ENCODE measurements at regions not wholly inside any gene's neighbourhood (a gene's known extent, or its start where the extent isn't known, plus 50 kb on each side); places are given as distances from the start of the nearest gene placed in this dataset.

GRCh38 chr9:727767-728166 is 113.7 kb upstream of the DMRT1 start:
- H3K36me3 ChIP-seq (ENCODE audit: control insufficient read depth in 2 of 2, insufficient read depth in 2 of 2, low read length in 1 of 2), result no peaks in the 10 kb centered on the region
- intact Hi-C loops (cut with micrococcal nuclease; ENCODE audit: unreplicated experiment) (no loop called here), in situ Hi-C loops (cut with MboI) (no loop called here)
- H3K9ac ChIP-seq (ENCODE audit: control insufficient read depth, insufficient read depth, low read length), result no peak overlapping the region
- RAD21 ChIA-PET (ENCODE audit: unreplicated experiment), result no interaction called here
- no peak for DNase-seq (ENCODE audit: low read depth, low spot score)
- CTCF ChIA-PET, result no interaction called here
- BruUV-seq (replicated peaks), result no TSS peak
- no peaks in the 10 kb centered on the region for H4K20me1 ChIP-seq (ENCODE audit: control insufficient read depth, insufficient read depth)
- H3K79me2 ChIP-seq (ENCODE audit: control insufficient read depth, insufficient read depth, low read length), result no peaks in the 10 kb centered on the region
- no peak for FAIRE-seq
- no peak overlapping the region for H3K27ac ChIP-seq (ENCODE audit: control insufficient read depth, insufficient read depth)
- H3K4me3 ChIP-seq, result no peak overlapping the region
- no peak for ATAC-seq
- no peaks in the 10 kb centered on the region for H3K9me3 ChIP-seq (replicated peaks; ENCODE audit: control insufficient read depth, insufficient read depth, low read length)
- H3K4me2 ChIP-seq (ENCODE audit: control insufficient read depth, insufficient read depth), result no peak overlapping the region
- SMC1A ChIA-PET (ENCODE audit: uncharacterized antibody, unreplicated experiment), result no interaction called here
- H3K4me1 ChIP-seq (ENCODE audit: control insufficient read depth, insufficient read depth, low read length), result no peaks in the 10 kb centered on the region
- TF ChIP-seq TCF3 (IDR thresholded peaks at IDR 0.05; ENCODE audit: borderline replicate concordance, insufficient read depth, low read depth, low read length) (no peak), SMAD5 (IDR thresholded peaks at IDR 0.05; ENCODE audit: low read depth) (no peak), BACH1 (IDR thresholded peaks at IDR 0.05; ENCODE audit: borderline replicate concordance) (no peak), ZNF384 (IDR thresholded peaks at IDR 0.05; ENCODE audit: borderline replicate concordance, low read depth, low read length) (no peak), YY1 (IDR thresholded peaks at IDR 0.05; ENCODE audit: low read depth, low read length) (no peak), BHLHE40 (IDR thresholded peaks at IDR 0.05; ENCODE audit: borderline replicate concordance in 1 of 2, low read depth in 2 of 2, low read length in 1 of 2) (no peak), BMI1 (IDR thresholded peaks at IDR 0.05; ENCODE audit: borderline replicate concordance) (no peak), POU2F2 (IDR thresholded peaks at IDR 0.05; ENCODE audit: borderline replicate concordance, low read depth, low read length) (no peak), JUND (IDR thresholded peaks at IDR 0.05; ENCODE audit: low read depth, low read length) (no peak), CHD1 (IDR thresholded peaks at IDR 0.05; ENCODE audit: low read depth, low read length) (no peak)
- TF ChIP-seq, protein P1, sequence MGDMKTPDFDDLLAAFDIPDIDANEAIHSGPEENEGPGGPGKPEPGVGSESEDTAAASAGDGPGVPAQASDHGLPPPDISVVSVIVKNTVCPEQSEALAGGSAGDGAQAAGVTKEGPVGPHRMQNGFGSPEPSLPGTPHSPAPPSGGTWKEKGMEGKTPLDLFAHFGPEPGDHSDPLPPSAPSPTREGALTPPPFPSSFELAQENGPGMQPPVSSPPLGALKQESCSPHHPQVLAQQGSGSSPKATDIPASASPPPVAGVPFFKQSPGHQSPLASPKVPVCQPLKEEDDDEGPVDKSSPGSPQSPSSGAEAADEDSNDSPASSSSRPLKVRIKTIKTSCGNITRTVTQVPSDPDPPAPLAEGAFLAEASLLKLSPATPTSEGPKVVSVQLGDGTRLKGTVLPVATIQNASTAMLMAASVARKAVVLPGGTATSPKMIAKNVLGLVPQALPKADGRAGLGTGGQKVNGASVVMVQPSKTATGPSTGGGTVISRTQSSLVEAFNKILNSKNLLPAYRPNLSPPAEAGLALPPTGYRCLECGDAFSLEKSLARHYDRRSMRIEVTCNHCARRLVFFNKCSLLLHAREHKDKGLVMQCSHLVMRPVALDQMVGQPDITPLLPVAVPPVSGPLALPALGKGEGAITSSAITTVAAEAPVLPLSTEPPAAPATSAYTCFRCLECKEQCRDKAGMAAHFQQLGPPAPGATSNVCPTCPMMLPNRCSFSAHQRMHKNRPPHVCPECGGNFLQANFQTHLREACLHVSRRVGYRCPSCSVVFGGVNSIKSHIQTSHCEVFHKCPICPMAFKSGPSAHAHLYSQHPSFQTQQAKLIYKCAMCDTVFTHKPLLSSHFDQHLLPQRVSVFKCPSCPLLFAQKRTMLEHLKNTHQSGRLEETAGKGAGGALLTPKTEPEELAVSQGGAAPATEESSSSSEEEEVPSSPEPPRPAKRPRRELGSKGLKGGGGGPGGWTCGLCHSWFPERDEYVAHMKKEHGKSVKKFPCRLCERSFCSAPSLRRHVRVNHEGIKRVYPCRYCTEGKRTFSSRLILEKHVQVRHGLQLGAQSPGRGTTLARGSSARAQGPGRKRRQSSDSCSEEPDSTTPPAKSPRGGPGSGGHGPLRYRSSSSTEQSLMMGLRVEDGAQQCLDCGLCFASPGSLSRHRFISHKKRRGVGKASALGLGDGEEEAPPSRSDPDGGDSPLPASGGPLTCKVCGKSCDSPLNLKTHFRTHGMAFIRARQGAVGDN (IDR thresholded peaks at IDR 0.05), result no peak
- H3K27me3 ChIP-seq (replicated peaks in 1 of 2; ENCODE audit: control insufficient read depth in 2 of 2, insufficient read depth in 2 of 2, low read length in 1 of 2), result no peaks in the 10 kb centered on the region; a peak in 1 of 4 replicates
- POLR2A ChIA-PET, result no interaction called here
- H2AFZ ChIP-seq (ENCODE audit: control insufficient read depth, low read depth, low read length), result no peak overlapping the region
- WGBS (ENCODE audit: insufficient coverage, insufficient replicate concordance, low lambda C conversion rate, missing lambda C conversion rate), result 0% methylated on average over 1 of the region's 1 CpG

Measured in GM12878 (cell line).